GDM1 (cell line): ENCODE measurements at regions not wholly inside any gene's neighbourhood (a gene's known extent, or its start where the extent isn't known, plus 50 kb on each side); places are given as distances from the start of the nearest gene placed in this dataset.
A peak's percentile ranks its signal among the peaks of the same experiment; 100 is the strongest.

Experiments
- DNase-seq: peaks from one replicate; lab custom pipeline; 2025; lab: John Stamatoyannopoulos, UW

DNA sequence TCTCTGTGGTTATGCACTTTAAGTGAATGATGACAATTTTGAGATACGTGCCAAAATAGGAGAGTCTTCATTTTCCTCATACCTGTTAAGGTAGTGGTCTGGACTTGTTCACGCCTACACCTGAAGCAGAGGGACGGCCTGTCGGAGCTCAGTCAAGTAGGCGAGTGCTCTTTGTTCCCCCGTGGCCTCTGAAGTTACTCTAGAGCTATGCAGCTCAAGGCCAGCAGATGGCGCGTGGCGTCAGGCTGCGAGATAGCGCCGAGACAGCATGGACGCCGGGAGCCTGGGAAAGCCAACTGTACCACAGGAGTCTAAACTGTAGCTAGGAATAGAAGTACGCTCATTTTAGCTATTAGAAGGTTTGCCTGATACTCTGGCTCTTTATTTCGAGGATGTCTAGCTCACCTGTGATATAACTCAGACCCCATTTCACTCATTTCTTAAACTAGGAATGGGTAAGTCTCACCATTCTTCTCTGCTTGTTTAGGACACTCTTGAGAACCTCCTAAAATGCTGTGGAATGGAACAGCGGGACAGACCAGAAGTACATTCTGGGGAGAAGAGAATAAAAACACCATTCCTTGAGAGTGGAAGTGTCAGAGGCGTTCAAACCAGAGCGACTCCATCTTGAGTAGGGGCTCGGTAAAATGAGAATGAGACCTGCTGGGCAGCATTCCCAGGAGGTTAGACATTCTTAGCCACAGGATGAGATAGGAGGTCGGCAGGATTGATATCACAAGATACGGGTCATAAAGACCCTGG is 267.4 kb upstream of the HMGA2 start:
- DNase-seq = peak; percentile 48

DNA sequence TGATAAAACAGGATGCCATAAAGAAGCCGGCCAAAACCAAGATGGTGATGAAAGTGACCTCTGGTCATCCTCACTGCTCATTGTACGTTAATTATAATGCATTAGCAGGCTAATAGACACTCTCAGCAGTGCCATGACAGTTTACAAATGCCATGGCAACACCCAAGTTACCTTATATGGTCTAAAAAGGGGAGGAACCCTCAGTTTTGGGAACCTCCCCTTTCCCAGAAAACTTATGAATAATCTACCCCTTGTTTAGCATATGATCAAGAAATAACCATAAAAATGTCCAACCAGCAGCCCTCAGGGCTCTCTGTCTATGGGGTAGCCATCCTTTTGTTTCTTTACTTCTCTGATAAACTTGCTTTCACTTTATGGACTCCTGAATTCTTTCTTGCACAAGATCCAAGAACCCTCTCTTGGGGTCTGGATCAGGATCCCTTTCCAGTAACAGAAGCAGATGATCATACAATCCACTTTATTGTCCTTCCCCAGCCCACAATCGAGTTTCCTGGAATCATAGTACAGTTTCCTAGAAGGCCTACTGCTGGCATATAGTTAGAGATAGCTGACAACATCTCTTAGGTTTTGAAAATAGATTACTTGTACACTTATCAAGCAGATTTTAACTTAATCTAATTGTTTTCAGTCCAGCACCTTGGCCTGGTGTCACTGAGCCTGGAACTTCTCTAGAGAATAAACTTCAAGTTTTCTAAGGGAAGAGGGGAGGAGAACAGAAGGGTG is 266.7 kb upstream of the HMGA2 start:
- DNase-seq = no peak

DNA sequence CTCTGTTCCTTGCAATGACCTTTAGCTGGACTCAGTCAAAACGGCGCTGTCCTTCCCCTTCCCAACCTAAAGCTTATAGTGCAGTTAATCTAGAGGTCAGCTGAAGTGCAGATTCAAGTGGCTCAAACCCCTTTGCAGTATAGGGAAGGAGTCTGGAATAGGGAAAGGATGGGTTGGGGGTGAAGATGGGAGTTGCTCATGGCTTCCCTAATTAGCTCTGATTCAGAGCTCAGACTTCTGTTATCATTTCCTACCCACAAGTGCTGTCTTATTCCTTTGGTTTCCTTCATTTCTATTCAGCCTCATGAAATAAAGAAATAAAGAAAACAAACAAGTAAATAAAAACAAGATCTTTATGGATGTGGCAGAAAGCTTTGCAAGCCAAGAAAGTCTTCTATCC is 264.0 kb upstream of the HMGA2 start:
- DNase-seq = no peak

DNA sequence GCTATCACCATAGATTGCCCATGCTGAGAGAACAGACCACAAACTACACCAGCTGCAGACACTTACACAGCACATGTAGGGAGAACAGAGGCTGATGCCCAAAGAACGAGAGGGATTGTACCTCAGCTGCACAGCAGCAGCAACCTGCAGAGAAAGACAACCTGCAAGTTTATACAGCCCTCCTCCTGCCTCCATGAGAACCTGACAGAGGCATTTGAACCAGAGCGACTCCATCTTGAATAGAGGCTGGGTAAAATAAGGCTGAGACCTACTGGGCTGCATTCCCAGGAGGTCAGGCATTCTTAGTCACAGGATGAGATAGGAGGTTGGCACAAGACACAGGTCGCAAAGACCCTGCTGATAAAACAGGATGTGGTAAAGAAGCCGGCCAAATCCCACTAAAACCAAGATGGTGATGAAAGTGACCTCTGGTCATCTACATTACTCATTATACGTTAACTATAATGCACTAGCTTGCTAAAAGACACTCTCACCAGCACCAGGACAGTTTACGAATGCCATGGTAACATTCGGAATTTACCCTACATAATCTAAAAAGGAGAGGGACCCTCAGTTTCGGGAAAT is 262.4 kb upstream of the HMGA2 start:
- DNase-seq = no peak

DNA sequence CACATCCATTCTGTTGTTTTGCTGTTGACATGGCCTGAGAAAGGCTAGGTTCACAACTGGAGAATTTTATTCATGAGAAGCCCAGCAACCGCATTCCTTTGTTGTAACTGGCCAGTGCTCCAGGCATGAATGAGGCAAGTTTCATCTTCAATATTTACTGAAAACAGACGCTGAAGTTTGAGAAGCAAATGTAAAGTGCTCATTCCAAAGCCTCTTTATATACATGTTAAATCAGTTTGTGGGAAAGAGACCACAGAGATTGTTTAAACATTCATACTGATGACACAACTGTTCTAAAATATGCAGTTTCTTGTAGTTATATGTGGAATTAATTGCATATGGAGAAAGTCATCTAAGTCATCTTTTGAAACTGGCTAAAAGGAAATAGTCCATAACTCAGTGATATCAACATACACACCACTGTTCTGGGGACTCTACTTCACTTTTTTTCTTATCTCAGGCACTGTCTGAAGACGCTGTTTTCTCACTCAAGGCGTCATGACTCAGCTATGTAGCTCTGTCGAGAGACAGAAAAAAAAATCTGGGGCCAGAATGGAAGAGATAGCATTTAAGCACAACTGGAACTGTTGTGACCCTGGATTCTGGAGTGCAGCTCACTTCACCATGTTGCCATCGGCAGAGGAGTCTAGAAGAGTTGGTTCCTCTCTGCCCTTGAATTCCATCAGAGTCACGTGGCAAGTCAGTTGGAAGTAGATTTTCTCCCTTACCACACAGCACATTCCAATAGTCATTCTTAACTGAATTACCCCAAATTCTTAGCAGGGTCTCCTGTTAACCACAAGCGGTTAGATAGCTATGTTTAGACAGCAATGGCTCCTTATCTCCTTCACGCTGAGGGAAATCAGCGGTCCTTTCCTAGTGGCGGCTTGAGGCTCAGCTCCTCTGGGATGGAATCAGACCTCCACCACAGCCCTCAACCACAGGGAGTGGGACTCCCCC is 258.4 kb upstream of the HMGA2 start:
- no peak for DNase-seq

DNA sequence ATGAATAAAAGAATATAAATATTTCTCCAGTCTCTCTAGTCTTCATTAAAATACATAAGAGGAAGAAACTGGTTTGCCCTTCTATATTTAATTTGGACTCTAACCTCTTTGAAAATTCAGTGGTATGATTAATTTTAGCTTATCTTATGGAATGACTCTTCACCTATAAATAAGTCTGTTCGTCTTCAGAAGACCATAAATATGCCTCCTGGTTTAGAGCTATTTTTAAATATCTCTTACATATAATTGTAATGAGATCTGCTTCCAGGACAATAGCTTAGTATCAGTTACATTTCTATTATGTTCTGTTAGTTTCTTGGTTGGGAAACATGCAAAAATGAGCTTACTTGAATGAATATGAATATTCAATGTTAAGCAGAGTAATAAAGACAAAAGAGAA is 257.5 kb upstream of the HMGA2 start:
- no peak for DNase-seq

DNA sequence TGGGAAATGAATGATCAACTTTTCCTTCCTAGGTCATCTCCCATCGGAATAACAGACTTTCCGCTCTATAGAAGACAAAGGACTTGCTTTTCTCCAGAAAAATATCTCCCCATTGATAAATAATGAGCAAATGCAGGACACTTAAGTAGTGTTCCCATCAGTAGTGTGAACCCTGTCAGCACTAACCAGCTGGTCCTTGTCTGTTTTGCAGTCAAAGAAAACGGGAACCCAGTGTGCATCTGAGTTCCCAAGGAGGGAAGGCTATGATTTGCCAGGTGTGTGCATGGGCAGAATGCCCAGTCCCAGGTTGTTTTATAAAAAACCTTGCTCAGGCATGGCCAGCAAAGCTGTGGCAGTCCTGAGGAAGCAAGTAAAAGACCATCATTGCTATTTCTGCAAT is 256.5 kb upstream of the HMGA2 start:
- no peak for DNase-seq

DNA sequence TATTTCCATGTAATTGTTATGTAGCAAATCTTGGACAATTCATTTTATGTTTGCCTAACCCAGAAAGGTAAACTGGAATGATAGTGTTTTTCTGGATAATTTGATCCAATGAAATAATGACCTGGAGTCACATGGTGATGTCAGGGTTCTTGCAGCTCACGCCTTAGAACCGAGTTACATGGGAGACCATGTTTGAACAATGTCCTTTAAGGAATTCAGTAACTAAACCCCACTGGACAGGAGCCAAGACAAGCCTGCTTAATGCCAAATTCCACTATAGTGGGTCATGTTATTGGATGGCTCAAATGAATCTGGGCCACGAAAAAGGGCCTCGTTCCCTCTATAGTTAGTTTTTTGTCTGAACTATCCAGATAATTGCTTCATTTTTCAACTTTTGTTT is 255.8 kb upstream of the HMGA2 start:
- no peak for DNase-seq

DNA sequence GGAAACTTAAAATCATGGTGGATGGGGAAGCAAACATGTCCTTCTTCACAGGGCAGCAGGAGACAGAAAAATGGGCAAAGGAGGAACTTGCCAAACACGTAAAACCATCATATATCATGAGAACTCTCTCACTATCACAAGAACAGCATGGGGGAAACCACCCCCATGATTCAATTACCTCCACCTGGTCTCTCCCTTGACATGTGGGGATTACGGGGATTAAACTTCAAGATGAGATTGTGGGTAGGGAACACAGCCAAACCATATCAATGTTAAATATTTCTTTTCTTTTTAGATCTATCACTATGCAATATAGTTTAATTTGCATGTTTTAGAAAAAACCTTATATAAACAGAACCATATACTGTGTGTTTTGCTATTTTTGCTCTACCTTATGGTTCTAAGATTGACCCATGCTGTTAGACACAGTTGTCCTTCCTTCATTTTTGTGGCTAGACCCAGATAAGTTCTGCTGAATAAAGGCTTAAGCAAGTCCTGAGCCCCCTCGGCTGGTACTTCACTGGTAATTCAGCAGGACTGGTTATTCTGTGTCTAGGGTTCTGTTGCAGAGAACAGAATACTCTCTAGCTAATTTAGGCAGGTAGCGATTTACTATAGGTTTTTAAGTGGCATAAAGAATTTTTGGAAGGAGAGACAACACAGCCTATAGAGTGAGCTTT is 253.7 kb upstream of the HMGA2 start:
- DNase-seq = no peak

DNA sequence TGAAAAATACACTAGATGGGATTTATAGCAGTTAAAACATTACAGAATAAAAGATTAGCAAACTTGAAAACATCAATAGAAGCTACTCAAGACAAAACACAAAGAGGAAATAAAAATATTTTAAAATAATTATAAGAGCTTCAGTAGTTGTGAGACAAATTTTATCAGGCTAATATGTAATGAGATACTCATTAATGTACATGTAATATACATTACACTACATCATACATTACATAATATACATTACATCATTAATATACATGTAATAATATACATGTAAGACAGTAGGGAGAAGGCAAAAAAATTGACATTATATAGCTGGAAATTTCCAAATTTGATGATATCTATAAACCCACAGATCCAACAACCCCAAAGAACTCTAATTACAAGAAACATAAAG is 249.4 kb upstream of the HMGA2 start:
- no peak for DNase-seq

DNA sequence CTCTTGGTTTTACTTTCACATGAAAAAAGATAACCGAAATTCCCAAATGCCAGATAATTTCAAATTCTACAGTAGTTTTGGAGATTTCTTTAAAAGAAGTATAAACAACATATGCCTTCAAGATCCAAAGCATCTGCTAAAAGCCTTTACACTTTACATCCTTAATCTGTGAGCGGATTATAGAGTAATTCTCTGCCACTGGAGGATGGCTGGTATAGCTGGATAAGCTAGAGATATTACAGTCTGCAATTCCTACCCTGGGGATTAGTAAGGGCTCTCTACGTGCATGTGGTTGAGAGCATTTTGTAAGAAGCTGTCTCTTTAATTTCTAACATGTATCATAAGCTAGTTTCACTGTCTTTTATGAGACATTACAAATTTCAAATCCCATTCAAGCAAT is 240.3 kb upstream of the HMGA2 start:
- no peak for DNase-seq

DNA sequence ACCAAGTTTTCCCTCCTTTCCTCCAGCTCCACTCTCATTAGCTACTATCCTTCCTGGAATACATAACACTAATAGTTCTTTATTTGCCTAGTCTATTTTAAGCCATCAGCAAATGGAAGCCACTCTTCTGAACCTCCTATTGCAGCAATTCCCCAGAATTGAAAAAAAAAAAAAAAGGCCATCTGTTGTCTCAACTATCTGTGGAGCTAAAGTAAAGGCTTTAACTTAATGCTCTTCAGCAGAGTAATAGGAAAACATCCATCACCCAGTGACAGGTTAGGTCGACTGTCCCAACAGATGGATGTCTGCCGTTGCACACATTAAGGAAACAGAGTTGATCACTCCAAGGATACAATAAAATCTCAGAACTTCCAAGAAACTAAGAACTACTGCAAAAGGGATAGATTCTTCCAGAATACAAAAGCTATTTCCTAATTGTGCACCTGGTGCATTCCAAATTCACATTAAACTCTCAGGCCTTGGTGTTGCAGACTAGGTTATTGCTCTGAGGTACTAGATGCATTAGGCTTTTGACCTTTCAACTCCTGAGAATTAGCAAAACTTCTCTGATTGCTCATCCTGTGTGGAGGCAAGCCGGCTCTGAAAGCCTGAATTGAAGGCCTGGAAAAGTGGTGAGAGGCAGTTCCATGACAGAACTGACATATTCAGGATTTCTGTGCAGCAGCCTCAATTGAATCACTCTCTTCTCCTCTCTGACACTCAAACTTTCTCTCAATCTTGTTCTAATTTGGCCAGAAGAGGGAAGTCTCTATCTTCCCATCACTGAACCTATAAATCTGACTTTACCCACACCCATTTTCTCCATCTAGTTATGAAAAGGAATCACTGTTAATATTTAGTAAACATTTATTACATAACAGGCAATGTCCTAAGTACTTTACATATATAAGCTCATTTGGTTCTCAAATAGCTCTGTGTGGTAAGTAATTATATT is 238.4 kb upstream of the HMGA2 start:
- DNase-seq = no peak

DNA sequence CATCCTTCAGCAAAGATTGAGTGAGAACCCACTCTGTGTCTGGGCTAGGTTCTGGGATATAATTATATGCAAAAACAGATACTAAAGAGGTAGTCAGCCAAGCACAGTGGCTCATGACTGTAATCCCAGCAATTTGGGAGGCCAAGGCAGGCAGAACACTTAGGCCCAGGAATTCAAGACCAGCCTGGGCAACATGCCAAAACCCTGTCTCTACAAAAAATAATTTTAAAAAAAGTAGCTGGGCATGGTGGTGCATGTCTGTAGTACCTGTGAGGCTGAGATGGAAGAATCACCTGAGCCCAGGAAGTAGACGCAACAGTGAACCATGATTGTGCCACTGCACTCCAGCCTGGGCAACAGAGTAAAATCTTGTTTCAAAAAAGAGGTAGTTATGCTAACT is 237.5 kb upstream of the HMGA2 start:
- no peak for DNase-seq

DNA sequence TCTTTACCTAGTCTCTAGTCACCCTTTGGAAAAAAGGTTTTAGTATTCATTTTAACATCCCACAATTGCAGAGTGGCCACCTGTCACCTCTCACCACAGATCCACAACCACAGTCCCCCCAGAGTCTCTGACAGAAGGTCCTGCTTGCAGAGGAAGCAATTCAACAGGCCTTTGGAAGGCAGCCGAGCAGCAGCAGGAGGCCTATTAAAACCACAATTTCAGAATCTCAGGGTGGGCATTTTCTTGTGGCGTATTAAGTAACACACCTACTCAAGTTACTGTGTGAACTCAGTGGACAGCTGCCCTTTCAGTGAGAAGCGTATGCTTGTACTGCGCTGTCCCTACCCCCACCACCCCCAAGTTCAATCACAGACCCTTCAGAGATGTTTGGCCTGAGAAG is 234.0 kb upstream of the HMGA2 start:
- DNase-seq = no peak

DNA sequence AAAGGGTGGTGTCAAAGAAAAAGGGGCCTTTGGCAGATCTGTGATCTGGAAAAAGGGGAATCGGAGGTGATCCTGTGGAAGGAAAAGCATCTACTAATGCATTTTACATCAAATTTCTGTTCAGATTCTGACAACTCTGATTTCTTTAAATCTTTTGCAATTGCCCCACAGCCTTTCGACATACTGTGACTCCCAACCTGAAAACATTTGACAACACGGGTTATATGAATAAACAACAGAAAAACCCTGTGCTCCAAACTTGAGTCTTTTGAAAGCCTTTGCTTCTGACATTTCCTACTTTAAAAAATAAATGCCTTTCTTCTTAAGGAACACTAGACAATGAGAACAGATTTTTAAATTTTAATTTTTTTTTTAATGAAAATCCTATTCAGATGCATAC is 231.9 kb upstream of the HMGA2 start:
- no peak for DNase-seq

DNA sequence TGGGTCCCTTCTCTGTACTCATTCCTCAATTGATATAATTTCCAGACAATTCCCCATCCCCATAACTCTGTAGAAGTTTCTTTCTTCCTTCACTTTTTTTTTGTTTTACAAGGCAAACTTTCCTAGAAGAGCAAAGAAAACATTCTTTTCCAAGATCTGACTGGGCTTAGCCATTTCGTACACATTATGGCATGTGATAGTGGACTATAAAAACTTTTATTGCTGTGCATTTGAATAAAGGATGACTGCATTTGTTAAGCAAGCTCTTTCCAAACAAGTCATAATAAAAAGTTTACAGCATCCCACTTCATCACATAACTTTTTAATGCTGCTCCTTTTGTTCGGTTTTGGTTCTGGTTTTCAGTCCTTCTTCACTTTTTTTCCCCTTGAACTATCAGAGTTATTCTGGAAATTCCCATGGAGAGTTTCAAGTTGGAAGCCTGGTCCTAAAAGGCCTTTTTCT is 231.0 kb upstream of the HMGA2 start:
- DNase-seq = no peak

DNA sequence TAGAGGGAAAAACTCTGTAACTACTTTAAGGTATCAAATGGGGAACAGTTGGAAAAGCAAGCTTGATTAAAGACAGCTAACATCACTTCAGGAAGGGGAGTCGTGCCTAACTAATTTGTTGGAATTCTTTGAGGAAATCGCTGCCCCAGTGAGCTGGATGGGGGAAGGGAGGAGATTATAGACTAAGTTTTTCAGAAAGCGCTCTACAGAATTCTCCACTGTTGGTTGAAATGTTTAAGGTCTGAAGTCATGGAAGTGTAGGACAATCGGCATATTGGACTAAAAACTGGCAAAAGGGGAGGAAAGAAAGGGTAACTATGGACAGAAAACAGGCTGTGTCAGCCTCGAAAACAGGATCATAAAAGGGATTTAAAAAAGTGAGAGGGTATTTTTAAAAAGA is 229.9 kb upstream of the HMGA2 start:
- no peak for DNase-seq

DNA sequence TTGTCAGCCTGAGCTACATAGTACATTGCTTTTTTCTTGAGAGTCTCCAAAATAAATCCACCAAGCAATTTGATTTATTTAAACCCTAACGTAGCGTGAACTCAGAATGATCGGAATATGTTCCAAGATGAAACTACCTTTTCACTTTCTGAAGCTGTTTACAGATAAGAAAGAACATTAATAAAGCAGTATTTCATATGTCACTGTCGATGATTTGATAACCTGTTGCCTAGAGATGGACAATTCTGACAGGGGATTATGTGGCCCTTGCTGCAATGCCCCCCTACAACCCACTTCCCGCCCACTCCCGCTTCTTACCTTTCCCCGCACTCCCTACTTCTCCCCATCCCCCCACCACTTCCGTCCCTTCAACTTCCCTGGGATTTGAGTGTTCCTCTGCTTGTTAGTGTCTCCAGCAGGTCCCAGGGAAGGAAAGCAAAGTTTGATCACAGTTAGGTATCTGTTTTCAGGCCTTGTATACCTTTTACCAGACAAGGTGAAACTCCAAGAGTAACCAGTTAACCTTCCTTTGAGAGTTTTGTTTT is 229.2 kb upstream of the HMGA2 start:
- no peak for DNase-seq

DNA sequence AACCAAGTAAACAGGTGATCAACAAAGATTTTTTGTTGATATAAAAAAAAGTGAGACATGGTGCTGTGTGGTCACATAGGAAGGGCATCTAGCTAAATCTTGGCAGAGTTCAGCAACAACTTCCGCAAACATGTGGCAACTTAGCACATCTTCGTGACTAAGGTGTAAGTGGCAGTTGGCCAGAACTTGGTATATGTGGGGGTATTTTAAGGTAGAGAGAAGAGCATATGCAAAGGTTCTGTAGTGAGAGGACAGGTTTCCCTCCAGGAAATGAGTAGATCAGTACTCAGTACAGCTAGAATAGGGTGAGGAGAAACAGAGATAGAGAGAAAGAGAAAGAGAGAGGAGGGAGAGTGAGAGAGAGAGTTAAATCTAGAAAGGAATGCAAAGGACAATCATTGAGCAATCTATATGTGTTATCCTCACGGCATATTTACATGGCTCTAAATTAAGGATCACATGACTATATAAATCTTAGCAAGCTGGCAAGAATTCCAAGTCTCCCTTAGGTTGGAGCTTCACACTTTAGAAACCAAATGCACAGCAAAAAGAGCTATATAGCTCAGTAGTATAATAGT is 227.7 kb upstream of the HMGA2 start:
- no peak for DNase-seq

DNA sequence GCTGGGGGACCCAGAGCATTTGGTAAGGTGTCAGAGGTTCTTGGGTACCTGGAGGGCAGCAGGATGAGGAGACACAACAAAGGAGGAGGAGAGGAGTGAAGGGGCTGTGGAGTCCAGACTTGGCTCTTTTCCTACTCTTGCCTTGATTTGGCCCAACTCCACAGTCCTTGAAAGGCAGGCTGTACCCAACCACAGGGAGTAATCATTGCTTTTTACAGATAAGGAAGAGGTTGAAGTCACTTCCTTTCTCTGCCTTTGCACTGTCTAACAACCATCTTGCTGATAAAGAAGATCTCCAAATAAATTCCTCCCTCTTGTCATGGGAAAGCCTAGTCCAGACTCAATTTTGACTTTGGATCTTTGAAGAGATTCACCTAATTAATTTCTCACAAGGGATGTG is 226.8 kb upstream of the HMGA2 start:
- no peak for DNase-seq
